ENCODE measurements at regions not wholly inside any gene's neighbourhood (a gene's known extent, or its start where the extent isn't known, plus 50 kb on each side); places are given as distances from the start of the nearest gene placed in this dataset.

GRCh38 chr16:85258166-85258565 is 145.9 kb upstream of the CIBAR2 start:
- no peak for DNase-seq

DNA sequence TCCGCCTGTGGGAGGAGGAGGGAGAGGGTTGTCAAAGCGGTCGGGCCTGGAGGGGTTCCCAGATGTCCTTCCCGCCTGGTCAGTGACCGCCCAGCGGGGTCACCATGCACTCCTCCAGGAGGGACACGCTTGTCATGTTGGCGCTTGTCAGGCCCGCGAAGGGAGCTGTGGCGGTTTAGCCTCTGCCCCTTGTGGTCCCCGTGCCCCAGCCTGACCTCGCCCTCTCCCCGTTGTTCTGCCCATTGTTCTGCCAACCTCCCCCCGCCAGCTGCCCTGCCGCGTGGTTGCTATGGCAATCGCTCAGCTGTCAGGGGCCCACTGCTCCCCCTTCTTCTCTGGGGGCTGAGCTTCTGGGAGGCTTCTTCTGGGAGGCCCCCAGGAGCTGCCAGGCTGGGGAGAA is 146.4 kb upstream of the CIBAR2 start:
- DNase-seq: no peak

DNA sequence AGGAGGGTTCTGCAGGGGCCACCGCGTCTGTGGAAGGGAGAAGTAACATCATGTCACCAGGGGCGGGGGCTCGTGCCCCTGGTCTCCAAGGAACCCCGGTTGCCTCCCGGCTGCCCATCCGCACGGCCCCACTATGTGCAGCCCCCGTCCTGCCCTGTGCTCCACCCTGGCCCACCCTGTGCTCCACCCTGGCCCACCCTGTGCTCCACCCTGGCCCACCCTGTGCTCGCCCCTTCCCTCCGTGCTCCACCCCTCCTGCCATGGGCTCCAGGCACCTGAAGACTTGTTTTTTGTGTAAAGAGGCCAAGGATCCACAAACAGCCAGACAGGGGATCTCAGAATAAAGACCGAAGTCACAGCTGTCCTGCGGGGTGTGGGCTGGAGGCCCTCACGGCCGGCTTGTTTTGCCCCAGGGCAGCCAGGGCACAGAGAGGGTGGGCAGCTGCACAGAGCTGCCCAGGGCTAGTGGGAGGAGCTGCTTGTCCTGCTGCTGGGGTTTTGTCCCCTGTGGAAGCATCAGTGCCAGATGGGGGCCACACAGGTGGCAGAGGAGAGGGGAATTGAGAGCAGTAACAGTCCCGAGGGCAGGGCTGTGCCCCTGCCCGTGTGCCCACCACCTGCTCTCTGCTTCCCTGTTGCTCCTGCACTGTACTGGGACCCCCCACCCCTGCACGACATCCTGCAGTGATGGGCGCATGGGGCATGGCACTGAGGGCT is 147.0 kb upstream of the CIBAR2 start:
- no peak for DNase-seq

GRCh38 chr16:85259832-85260167 is 147.5 kb upstream of the CIBAR2 start:
- DNase-seq: no peak

DNA sequence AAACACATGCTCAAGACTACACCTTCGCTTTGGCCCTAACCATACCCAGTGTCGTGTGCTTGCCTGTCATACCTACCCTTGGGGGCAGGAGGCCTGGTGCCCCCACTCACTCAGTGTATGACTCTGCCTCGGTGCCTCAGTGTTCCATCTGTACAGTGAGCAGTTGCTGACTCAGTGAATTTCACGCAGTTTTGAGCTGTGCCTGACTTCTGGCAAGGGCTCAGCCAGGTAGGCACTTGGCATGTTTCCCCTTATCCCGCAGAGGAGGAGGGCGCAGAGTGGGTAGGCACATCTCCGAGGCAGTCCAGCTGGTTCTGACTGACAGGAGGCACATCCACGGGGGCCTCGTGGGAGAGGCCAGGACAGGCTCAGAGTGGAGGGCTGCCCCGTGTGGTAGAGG is 148.9 kb upstream of the CIBAR2 start:
- no peak for DNase-seq

DNA sequence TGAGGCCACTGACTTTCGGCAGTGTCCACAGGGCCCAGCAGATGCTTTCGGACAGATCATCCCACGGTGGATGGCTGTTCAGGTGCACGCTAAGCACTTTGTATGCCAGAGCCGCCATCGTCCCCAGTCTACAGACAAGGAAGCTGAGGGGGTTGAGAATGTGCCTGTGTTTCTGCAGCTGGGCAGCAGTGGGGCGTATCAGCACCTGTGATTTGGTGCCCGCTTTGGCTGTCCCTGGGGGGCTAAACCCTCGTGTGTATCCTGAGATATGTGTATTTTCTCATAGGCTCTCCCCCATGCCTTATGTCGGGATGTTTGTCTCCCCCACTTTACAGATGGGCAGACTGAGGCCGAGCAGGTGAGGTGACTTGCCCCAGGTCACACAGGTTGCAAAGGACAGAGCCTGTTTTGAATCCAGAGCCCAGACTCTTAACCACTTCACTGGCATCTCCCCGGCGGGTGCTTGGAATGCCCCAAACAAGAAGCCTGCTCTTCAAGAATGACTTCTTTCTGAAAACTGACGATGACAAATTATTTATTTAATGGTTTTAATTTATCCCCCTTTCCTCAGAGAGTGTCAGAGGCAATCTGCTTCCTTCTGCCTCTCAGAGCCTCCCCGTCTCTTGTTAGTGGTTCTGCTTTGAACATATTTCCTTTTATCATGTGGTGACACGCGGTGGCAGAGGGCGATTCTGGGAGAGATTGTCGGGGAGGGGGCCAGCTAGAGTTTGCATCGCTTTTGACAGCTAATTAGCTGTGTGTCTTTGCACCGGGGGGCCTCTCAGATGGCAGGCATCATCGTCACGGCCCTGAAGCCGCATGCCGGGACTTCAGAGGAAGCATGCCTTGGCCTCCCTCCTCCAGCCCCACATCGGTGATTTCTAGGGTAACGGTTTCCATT is 149.6 kb upstream of the CIBAR2 start:
- DNase-seq: no peak

GRCh38 chr16:85262558-85263238 is 150.4 kb upstream of the CIBAR2 start:
- no peak for DNase-seq

- no peak for DNase-seq
Observed at GRCh38 chr16:85263239-85263585, 150.9 kb upstream of the CIBAR2 start.

GRCh38 chr16:85264752-85265151 is 152.5 kb upstream of the CIBAR2 start:
- no peak for DNase-seq

GRCh38 chr16:85265161-85265784 is 153.0 kb upstream of the CIBAR2 start:
- no peak for DNase-seq

DNA sequence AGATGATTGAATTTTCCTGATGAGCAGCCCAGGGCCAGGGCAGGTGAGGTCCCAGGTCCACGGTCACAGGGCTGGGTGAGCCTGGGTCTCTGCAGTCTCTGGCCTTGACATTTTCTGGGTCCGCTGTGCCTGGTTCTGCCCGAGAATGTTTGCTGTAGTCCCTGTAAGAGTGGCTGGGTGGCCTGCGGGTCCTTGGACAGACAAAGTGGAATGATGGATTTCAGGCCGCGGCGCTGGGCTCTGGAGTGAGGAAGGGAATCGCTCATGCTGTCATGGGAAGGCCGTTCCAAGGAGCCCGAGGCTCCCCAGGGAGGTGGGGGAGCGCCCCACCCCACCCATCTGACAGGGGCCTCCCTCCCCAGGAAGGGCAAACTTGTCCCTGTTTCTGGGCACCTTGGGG is 153.5 kb upstream of the CIBAR2 start:
- no peak for DNase-seq

DNA sequence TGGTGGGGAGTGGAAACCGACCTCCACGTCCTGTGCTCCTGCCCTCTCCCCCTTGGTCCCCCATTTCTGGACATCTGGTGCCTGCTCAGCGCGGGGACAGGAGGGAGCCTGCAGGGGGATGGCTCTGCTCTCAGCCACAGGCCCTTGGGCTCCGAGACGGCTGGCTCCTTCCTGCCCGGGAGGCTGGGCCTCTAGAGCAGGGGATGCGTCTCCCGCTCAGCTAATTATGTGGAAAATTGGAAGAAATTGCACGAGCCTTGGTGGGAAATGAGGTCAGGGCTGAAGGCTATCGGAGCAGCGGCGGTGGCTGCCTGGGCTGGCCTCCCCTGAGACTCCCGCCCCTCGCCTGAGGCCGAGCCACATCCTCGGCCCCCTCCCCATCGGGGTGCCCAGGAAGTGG is 154.6 kb upstream of the CIBAR2 start:
- no peak for DNase-seq

GRCh38 chr16:85267414-85267945 is 155.2 kb upstream of the CIBAR2 start:
- no peak for DNase-seq

DNA sequence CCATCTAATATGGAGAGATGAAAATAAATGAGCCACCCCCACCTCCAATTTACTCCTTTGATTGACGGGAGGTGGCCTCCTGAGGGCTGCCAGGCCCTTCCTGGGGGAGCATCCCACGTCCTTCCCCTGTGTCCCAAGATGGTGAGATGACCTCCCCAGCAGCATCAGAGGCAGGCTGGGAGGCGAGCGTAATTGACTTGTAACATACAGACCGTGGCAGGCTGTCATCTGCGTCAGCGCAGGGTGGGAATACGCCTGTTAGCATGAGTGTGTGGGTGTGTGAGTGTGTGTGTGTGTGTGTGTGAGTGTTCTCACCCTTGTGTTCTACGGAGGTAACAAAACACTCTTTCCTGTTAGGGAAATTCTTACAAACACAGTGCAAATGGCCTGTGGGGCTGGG is 156.9 kb upstream of the CIBAR2 start:
- no peak for DNase-seq

- no peak for DNase-seq
Observed at GRCh38 chr16:85270374-85270773, 158.1 kb upstream of the CIBAR2 start.

DNA sequence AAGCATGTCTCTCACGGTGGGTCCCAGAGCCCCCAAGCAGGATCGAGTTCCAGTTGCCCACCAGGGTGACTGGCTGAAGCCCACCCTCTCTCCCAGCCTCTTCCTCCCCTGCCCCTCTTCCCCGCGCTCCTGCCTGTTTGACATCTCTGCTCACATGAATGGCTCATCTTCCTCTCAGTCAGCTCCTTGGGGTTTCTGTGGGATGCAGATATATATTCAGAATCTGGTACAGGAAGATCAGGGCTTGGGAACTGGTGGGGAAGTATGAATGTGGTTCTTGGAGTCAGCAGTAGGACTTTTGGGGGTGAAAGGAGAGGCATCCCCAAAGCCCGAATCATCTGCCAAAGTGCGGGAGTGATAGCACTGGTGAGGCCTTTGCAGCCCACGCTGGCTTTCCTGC is 158.9 kb upstream of the CIBAR2 start:
- no peak for DNase-seq

DNA sequence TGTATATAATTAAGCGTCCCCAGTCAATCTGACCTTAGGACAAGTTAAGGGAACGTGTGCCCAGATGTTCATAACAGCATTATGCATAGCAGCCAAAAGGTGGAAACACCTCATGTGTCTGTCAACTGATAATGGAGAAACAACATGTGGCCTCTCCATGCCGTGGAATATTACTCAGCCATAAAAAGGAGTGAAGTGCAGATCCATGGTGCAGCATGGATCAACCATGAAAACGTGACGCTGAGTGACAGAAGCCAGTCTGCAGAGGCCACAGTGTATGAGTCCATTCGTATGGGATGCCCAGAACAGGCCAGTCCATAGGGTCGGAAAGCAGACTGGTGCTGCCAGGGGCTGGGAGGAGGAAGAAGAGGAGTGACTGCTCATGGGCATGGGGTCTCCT is 161.0 kb upstream of the CIBAR2 start:
- DNase-seq: no peak

GRCh38 chr16:85274501-85274900 is 162.2 kb upstream of the CIBAR2 start:
- DNase-seq: no peak

GRCh38 chr16:85274924-85275323 is 162.7 kb upstream of the CIBAR2 start:
- no peak for DNase-seq

DNA sequence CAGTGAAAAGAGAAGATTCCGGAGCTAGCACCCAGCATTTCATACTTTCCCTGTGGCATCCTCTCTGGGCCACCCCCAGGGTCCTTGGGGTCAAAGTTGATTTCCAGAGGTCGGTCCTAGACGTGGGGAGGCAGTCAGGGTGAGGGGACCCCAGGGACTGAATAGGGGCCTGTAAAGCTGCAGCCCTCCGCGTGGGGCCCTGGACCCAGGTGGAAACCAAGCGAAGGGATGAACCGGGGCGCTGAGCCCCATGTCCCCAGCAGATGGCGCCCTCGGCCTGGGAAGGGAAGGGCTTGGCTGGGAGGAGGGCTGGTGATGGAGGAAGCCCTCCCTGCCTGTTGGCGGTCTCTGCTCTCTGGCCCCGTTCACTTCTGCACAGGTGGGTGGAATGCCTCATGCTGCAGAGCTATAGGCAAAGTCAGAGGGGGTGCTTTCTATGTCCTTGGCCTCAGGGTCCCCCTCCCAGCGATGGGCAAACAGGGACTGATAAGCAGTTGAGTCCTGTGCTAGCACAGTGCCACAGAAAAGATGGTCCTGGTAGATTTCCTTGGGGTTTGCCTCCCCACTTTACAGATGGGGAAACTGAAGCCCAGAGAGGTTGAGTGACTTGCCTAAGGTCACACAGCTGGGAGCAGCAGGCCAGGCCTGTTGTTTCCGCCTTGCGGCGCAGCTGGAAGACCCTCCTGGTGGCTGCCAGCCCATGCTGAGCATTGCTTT is 163.4 kb upstream of the CIBAR2 start:
- peak; percentile 74 for DNase-seq

DNA sequence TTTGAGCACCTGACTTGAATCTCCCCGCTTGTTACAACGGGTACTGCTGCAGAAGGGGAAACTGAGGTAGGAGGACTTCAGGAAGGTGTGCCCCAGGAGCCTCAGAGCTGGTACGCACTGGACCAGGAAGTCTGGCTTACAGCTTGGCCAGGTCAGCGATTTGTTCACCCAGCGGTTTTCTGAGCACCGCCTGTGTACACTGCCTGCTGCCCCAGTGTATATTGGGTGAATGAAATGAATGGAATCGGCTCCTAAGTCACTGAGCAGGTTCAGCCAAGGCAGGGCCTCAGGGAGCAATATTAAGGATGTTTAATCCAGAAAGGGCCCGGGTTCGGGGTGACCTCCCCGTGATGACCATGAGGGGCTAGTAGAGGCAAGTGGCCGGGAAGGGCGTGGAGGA is 164.0 kb upstream of the CIBAR2 start:
- DNase-seq: no peak

DNA sequence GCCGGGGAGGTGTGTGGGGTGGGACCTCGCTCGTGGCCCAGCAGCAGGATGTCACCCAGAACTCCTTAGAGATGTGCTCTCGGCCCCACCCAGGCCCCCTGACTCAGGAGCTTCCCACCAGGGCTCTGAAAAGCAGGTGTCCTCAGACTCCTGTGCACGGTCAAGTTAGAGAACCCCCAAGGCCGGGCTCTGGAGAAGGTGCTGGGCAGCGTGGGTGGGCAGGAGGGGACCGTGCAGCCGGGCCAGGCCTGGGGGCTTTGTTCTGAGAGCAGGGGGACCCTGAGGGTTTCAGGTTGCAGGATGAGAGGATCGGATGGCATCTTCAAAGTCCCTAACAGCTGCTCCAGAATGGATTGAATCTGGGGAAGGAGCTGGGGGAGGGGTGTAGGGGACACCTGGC is 164.4 kb upstream of the CIBAR2 start:
- no peak for DNase-seq

Data from hindlimb muscle (tissue), 1 donor.